SK-N-SH (cell line): ENCODE measurements at regions not wholly inside any gene's neighbourhood (a gene's known extent, or its start where the extent isn't known, plus 50 kb on each side); places are given as distances from the start of the nearest gene placed in this dataset.

ENCODE experiments used
- CTCF ChIA-PET: fragments of 300-600, 350-600 bp; formaldehyde crosslinking; extraction: SDS; loops from one replicate; lab custom pipeline; 2021; lab: Yijun Ruan, JAX
- POLR2A ChIA-PET: fragments of 350-600 bp; sonication (Branson Sonifier 250); formaldehyde crosslinking; extraction: SDS; loops from one replicate; lab custom pipeline; 2020; ENCODE audit warnings: antibody characterized with exemption, inconsistent platforms; lab: Yijun Ruan, JAX
- DNase-seq: peaks from one replicate; pipeline ENCODE4 v3.0.0; 2012
- H2AFZ ChIP-seq: fragments of 200-600 bp; sonication (generic); 2 replicates; pipeline ENCODE4 v1.8.1; 2016; ENCODE audit warnings: antibody characterized with exemption, mild to moderate bottlenecking, low read depth
- H3F3A ChIP-seq: fragments of 200-600 bp; sonication (generic); replicated peaks from 2 replicates; pipeline ENCODE3; 2016; ENCODE audit warnings: antibody characterized with exemption, mild to moderate bottlenecking; ENCODE audit not compliant: insufficient read depth
- H3K27ac ChIP-seq, 2 experiments: fragments of 200-500 bp in 1 of 2; fragments of 200-600 bp in 1 of 2; sonication (Bioruptor generic) in 1 of 2; sonication (generic), shearing (Covaris generic) in 1 of 2; 2 replicates each; pipeline versions ENCODE4 v1.5.1 to v1.6.1; 2014 to 2016; ENCODE audit warnings: low read depth in 2 of 2, inconsistent platforms in 1 of 2, low read length in 1 of 2, mild to moderate bottlenecking in 1 of 2, mixed read lengths in 1 of 2
- H3K27me3 ChIP-seq: fragments of 200-600 bp; sonication (generic), shearing (Covaris generic); 2 replicates; pipeline ENCODE4 v1.6.1; 2016; ENCODE audit warnings: mixed run types; ENCODE audit not compliant: insufficient read depth
- H3K36me3 ChIP-seq, 2 experiments: fragments of 200-500 bp in 1 of 2; fragments of 200-600 bp in 1 of 2; sonication (Bioruptor generic) in 1 of 2; sonication (generic) in 1 of 2; replicated peaks in 1 of 2; 2 replicates each; pipeline versions ENCODE3 to v1.5.1; 2014 to 2016; ENCODE audit warnings: low read length in 1 of 2, mild to moderate bottlenecking in 1 of 2; ENCODE audit not compliant: insufficient read depth in 2 of 2, control insufficient read depth in 1 of 2
- H3K4me1 ChIP-seq, 2 experiments: fragments of 200-500 bp in 1 of 2; fragments of 200-600 bp in 1 of 2; sonication (Bioruptor generic) in 1 of 2; sonication (generic), shearing (Covaris generic) in 1 of 2; 2 replicates each; pipeline versions ENCODE4 v1.5.1 to v1.6.1; 2014 to 2016; ENCODE audit warnings: low read depth in 1 of 2, low read length in 1 of 2, mixed run types in 1 of 2; ENCODE audit not compliant: insufficient read depth in 2 of 2, control insufficient read depth in 1 of 2
- H3K4me2 ChIP-seq: fragments of 200-600 bp; sonication (generic), shearing (Covaris generic); 2 replicates; pipeline ENCODE4 v1.6.1; 2017; ENCODE audit warnings: mixed run types
- H3K4me3 ChIP-seq, 2 experiments: fragments of 200-500 bp in 1 of 2; fragments of 200-600 bp in 1 of 2; sonication (Bioruptor generic) in 1 of 2; sonication (generic), shearing (Covaris generic) in 1 of 2; 2 replicates each; pipeline versions ENCODE4 v1.5.1 to v1.8.1; 2014 to 2016; ENCODE audit warnings: low read depth in 2 of 2, inconsistent platforms in 1 of 2, low read length in 1 of 2, mild to moderate bottlenecking in 1 of 2, mixed read lengths in 1 of 2, moderate library complexity in 1 of 2
- H3K79me2 ChIP-seq: fragments of 200-600 bp; sonication (generic); 2 replicates; pipeline ENCODE4 v1.8.1; 2017; ENCODE audit warnings: mild to moderate bottlenecking; ENCODE audit not compliant: insufficient read depth
- H3K9ac ChIP-seq: fragments of 200-600 bp; sonication (generic); 2 replicates; pipeline ENCODE4 v1.6.1; 2017; ENCODE audit warnings: mixed run types
- H3K9me2 ChIP-seq: fragments of 200-600 bp; sonication (generic); 2 replicates; pipeline ENCODE4 v1.6.1; 2017; ENCODE audit warnings: mixed run types
- H3K9me3 ChIP-seq: fragments of 200-600 bp; sonication (generic); 2 replicates; pipeline ENCODE4 v1.6.1; 2017; ENCODE audit warnings: mixed run types, mild to moderate bottlenecking, moderate library complexity
- H4K20me1 ChIP-seq: fragments of 200-600 bp; sonication (generic); 2 replicates; pipeline ENCODE4 v1.6.1; 2017; ENCODE audit warnings: mild to moderate bottlenecking, mixed run types; ENCODE audit not compliant: insufficient read depth
- CTCF ChIP-seq: fragments of 200-600 bp; sonication (generic); IDR thresholded peaks from 2 replicates; pipeline ENCODE4 v1.6.1; 2017; ENCODE audit warnings: antibody characterized with exemption, mild to moderate bottlenecking, moderate library complexity
- EP300 ChIP-seq, 2 experiments: IDR thresholded peaks; 2 replicates each; pipeline versions ENCODE4 v1.4.0 to v1.6.1; 2012; ENCODE audit warnings: borderline replicate concordance in 1 of 2, low read depth in 1 of 2, low read length in 1 of 2
- EZH2phosphoT487 ChIP-seq: fragments of 200-600 bp; sonication (generic); IDR thresholded peaks from 2 replicates; pipeline ENCODE4 v1.6.1; 2017; ENCODE audit warnings: low read depth, mixed run types, mild to moderate bottlenecking, antibody characterized with exemption, moderate library complexity, borderline replicate concordance
- FOSL2 ChIP-seq: IDR thresholded peaks from 2 replicates; pipeline ENCODE4 v1.4.0; 2012; ENCODE audit warnings: low read depth, mild to moderate bottlenecking, moderate library complexity, borderline replicate concordance
- FOXM1 ChIP-seq: IDR thresholded peaks from 2 replicates; pipeline ENCODE4 v1.4.0; 2012; ENCODE audit warnings: low read depth, mild to moderate bottlenecking
- MAX ChIP-seq: IDR thresholded peaks from 2 replicates; pipeline ENCODE4 v1.4.0; 2012; ENCODE audit warnings: low read depth
- NRF1 ChIP-seq: IDR thresholded peaks from 2 replicates; pipeline ENCODE4 v1.6.1; 2012; ENCODE audit warnings: low read depth, mild to moderate bottlenecking, low read length
- POLR2AphosphoS5 ChIP-seq: IDR thresholded peaks from 2 replicates; pipeline ENCODE4 v1.6.1; 2012; ENCODE audit warnings: low read depth, low read length
- RCOR1 ChIP-seq: fragments of 150-350 bp; IDR thresholded peaks from 2 replicates; pipeline ENCODE4 v1.6.1; 2017; ENCODE audit warnings: antibody characterized with exemption, low read length
- RXRA ChIP-seq: IDR thresholded peaks from 2 replicates; pipeline ENCODE4 v1.4.0; 2012; ENCODE audit warnings: low read depth, mild to moderate bottlenecking, borderline replicate concordance
- SMC3 ChIP-seq: IDR thresholded peaks from 2 replicates; pipeline ENCODE4 v1.6.1; 2012; ENCODE audit warnings: low read depth, low read length, improper control_type of control experiment
- TAF1 ChIP-seq: IDR thresholded peaks from 2 replicates; pipeline ENCODE4 v1.6.1; 2012; ENCODE audit warnings: low read depth, mild to moderate bottlenecking, low read length, moderate library complexity, borderline replicate concordance
- TCF12 ChIP-seq: IDR thresholded peaks from 2 replicates; pipeline ENCODE4 v1.4.0; 2012
- TEAD4 ChIP-seq: IDR thresholded peaks from 2 replicates; pipeline ENCODE4 v1.4.0; 2012; ENCODE audit warnings: mild to moderate bottlenecking, borderline replicate concordance; ENCODE audit not compliant: insufficient read depth
- YY1 ChIP-seq: IDR thresholded peaks from 2 replicates; pipeline ENCODE4 v1.4.0; 2012; ENCODE audit warnings: low read depth, mild to moderate bottlenecking
- WGBS: methylation state at CpG from one replicate; pipeline ENCODE4 v1.1.6; 2017; ENCODE audit warnings: low lambda C conversion rate; 5-methylcytosine and 5-hydroxymethylcytosine counted together
- TF ChIP-seq, protein P1 (sequence below): fragments of 150-350 bp; IDR thresholded peaks from 2 replicates; pipeline ENCODE4 v1.6.1; 2016; ENCODE audit warnings: mild to moderate bottlenecking, low read depth, low read length
- TF ChIP-seq, protein P2 (sequence below): IDR thresholded peaks from 2 replicates; pipeline ENCODE4; 2012

GRCh38 chr9:107866711-107867311 is 377.2 kb upstream of the KLF4 start:
- Histone ChIP-seq H3K9ac (no peak overlapping the region), H4K20me1 (no peaks in the 10 kb centered on the region), H3K27me3 (peaks cover 4% of the 10 kb centered on the region; the same call in 1 of the 2 replicates), H3K4me3 (no peak overlapping the region), H3F3A (no peaks in the 10 kb centered on the region), H3K9me3 (no peaks in the 10 kb centered on the region), H3K79me2 (no peaks in the 10 kb centered on the region), H3K9me2 (no peaks in the 10 kb centered on the region), H3K27ac (no peak overlapping the region), H3K4me2 (no peak overlapping the region), H2AFZ (no peak overlapping the region), H3K4me1 (no peaks in the 10 kb centered on the region), H3K36me3 (no peaks in the 10 kb centered on the region)
- no peak for DNase-seq
- TF ChIP-seq POLR2AphosphoS5 (no peak), EP300 (IDR thresholded peaks at IDR 0.05; ENCODE audit: borderline replicate concordance in 1 of 2, low read depth in 1 of 2, low read length in 1 of 2) (no peak), RXRA (no peak), TEAD4 (no peak), SMC3 (no peak)
- TF ChIP-seq, protein P1, sequence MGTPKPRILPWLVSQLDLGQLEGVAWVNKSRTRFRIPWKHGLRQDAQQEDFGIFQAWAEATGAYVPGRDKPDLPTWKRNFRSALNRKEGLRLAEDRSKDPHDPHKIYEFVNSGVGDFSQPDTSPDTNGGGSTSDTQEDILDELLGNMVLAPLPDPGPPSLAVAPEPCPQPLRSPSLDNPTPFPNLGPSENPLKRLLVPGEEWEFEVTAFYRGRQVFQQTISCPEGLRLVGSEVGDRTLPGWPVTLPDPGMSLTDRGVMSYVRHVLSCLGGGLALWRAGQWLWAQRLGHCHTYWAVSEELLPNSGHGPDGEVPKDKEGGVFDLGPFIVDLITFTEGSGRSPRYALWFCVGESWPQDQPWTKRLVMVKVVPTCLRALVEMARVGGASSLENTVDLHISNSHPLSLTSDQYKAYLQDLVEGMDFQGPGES: no peak
- POLR2A ChIA-PET: no interaction called here
- CTCF ChIA-PET: no interaction called here

DNA sequence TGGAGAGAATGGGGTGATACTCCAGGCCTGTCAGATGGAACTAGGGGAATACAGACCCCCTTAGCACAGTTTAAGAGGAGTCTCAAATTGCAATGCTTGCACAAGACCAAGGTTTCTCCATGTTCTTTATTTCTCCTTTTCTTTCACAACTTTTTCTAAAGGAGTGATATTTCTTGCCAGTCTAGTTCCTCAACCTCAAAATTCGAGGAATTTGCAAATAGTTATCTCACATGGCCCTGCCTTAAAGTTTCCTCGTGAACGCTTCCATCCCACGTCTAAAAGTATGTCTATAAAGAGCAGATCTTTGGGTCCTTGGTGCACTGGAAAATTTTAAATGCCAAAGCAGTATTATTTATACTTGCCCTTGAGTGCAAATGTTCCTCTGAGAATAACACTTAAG is 373.8 kb upstream of the KLF4 start:
- H3K79me2 ChIP-seq: no peaks in the 10 kb centered on the region
- no peak overlapping the region for H3K4me2 ChIP-seq
- no peak overlapping the region for H2AFZ ChIP-seq
- H3K27ac ChIP-seq: no peak overlapping the region
- H3K9me2 ChIP-seq: no peaks in the 10 kb centered on the region
- POLR2A ChIA-PET: no interaction called here
- no peaks in the 10 kb centered on the region for H3K9me3 ChIP-seq
- CTCF ChIA-PET: no interaction called here
- no peaks in the 10 kb centered on the region for H4K20me1 ChIP-seq
- no peaks in the 10 kb centered on the region for H3F3A ChIP-seq
- TF ChIP-seq RXRA: no peak
- TF ChIP-seq POLR2AphosphoS5: no peak
- H3K4me1 ChIP-seq: no peaks in the 10 kb centered on the region
- 18% methylated on average over 4 of the region's 4 CpGs for WGBS
- no peak overlapping the region for H3K9ac ChIP-seq
- H3K27me3 ChIP-seq: peaks cover 4% of the 10 kb centered on the region; the same call in 1 of the 2 replicates
- H3K36me3 ChIP-seq: no peaks in the 10 kb centered on the region
- no peak overlapping the region for H3K4me3 ChIP-seq
- no peak for DNase-seq

DNA sequence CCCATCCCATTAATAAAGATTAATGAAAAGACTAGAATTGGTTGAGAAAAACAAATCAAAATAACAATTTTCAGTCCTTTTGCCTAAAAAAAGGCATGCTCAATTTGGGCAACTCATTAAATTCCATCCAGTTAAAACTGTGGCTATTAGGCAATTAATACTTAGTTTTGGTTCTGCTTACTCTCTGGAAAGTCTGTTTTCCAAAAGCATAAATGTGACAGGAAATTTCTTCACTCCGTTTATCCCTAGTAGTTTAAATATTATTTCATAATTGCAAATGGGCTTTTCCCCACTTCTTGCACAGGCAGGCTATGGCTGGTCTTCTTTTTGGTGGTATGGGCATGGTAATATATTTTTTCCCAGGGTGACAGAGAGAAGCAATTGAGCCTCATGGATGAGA is 373.3 kb upstream of the KLF4 start:
- no peak overlapping the region for H2AFZ ChIP-seq
- no peak overlapping the region for H3K4me2 ChIP-seq
- H3K9me2 ChIP-seq: no peaks in the 10 kb centered on the region
- no peaks in the 10 kb centered on the region for H3K9me3 ChIP-seq
- ChIA-PET POLR2A (no interaction called here), CTCF (no interaction called here)
- WGBS: 24% methylated on average over 1 of the region's 1 CpG
- H3K27me3 ChIP-seq: peaks cover 4% of the 10 kb centered on the region; the same call in 1 of the 2 replicates
- H4K20me1 ChIP-seq: no peaks in the 10 kb centered on the region
- no peak overlapping the region for H3K4me3 ChIP-seq
- no peaks in the 10 kb centered on the region for H3K36me3 ChIP-seq
- no peak overlapping the region for H3K9ac ChIP-seq
- no peaks in the 10 kb centered on the region for H3K79me2 ChIP-seq
- H3K27ac ChIP-seq: no peak overlapping the region
- H3K4me1 ChIP-seq: no peaks in the 10 kb centered on the region
- DNase-seq: no peak
- TF ChIP-seq FOXM1 (no peak), EZH2phosphoT487 (no peak), TCF12 (no peak), NRF1 (no peak), CTCF (no peak), RCOR1 (no peak), MAX (no peak), YY1 (no peak), FOSL2 (no peak), RXRA (no peak), TAF1 (no peak)
- TF ChIP-seq, protein P2, sequence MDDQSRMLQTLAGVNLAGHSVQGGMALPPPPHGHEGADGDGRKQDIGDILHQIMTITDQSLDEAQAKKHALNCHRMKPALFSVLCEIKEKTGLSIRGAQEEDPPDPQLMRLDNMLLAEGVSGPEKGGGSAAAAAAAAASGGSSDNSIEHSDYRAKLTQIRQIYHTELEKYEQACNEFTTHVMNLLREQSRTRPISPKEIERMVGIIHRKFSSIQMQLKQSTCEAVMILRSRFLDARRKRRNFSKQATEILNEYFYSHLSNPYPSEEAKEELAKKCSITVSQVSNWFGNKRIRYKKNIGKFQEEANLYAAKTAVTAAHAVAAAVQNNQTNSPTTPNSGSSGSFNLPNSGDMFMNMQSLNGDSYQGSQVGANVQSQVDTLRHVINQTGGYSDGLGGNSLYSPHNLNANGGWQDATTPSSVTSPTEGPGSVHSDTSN: no peak
- no peaks in the 10 kb centered on the region for H3F3A ChIP-seq
